GM23248 (cell line): ENCODE measurements at regions not wholly inside any gene's neighbourhood (a gene's known extent, or its start where the extent isn't known, plus 50 kb on each side); places are given as distances from the start of the nearest gene placed in this dataset.

Experiments used
- EZH2 ChIP-seq: fragments of 200-600 bp; sonication (generic); IDR thresholded peaks from 2 replicates; pipeline ENCODE4 v1.6.1; 2018; ENCODE audit warnings: antibody characterized with exemption, mild to moderate bottlenecking; ENCODE audit not compliant: insufficient read depth, poor library complexity, severe bottlenecking
- EZH2phosphoT487 ChIP-seq: fragments of 200-600 bp; sonication (generic); IDR thresholded peaks from 2 replicates; pipeline ENCODE4 v1.6.1; 2018; ENCODE audit warnings: antibody characterized with exemption, moderate library complexity, mild to moderate bottlenecking, low read depth; ENCODE audit not compliant: insufficient read depth

DNA sequence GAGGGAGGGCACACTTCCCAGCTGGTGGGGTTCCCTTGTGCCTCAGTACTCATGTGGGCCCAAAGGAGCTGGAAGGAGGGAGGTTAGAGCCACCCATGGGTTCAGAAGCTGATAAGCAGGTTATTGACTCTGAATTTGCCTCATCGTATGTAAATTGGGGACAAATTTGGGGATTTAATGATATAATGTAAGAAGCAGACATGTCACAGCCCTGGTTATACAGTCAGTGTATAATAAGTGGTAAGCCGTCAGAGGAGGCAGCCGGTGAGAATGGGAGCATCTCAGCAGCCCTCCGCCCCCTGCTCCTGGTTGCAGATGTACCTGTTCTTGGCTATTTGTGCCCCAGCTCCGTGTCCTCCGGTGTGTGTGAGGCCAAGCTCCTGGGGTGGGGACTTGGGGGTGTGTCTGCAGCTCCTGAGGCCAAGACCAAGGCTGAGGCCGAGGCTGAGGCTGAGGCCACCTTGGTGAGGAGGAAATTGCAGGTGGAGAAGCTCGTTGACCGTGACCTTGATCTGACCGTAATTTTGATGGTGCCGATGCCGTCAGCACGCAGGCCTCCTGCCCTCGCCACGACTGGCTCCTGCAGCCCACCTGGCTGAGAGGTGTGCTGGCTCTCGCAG is 288.1 kb downstream of the SEC14L1 start:
- TF ChIP-seq EZH2 (no peak), EZH2phosphoT487 (no peak)
